NB4 (cell line): ENCODE measurements at regions not wholly inside any gene's neighbourhood (a gene's known extent, or its start where the extent isn't known, plus 50 kb on each side); places are given as distances from the start of the nearest gene placed in this dataset.

Experiments used
- POLR2A ChIP-seq: IDR thresholded peaks from 2 replicates; pipeline ENCODE4 v1.6.1; 2011; ENCODE audit warnings: mild to moderate bottlenecking; ENCODE audit not compliant: insufficient read length; ENCODE audit errors: extremely low read depth
- TF ChIP-seq, protein P1 (sequence below): IDR thresholded peaks from one replicate; pipeline ENCODE4 v1.5.1; 2012; ENCODE audit warnings: low read depth, low read length

DNA sequence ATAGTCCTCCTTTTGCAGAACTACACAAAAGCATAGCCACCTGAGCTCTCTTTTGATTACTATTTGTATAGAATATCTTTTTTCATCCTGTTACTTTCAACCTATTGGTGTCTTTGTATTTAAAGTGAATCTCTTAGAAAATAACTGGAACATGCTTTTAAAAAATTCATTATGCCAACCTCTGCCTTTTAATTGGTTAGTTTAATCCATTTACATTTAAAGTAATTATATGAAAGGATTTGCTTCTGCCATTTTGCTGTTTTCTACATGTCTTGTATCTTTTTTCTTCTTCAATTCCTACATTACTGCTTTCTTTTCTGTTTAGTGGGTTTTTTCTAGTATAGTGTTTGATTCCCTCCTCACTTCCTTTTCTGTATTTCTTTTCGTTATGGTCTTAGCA lies 407.5 kb upstream of the ZEB2 start:
- TF ChIP-seq POLR2A, result no peak
- TF ChIP-seq, protein P1, sequence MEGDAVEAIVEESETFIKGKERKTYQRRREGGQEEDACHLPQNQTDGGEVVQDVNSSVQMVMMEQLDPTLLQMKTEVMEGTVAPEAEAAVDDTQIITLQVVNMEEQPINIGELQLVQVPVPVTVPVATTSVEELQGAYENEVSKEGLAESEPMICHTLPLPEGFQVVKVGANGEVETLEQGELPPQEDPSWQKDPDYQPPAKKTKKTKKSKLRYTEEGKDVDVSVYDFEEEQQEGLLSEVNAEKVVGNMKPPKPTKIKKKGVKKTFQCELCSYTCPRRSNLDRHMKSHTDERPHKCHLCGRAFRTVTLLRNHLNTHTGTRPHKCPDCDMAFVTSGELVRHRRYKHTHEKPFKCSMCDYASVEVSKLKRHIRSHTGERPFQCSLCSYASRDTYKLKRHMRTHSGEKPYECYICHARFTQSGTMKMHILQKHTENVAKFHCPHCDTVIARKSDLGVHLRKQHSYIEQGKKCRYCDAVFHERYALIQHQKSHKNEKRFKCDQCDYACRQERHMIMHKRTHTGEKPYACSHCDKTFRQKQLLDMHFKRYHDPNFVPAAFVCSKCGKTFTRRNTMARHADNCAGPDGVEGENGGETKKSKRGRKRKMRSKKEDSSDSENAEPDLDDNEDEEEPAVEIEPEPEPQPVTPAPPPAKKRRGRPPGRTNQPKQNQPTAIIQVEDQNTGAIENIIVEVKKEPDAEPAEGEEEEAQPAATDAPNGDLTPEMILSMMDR, result no peak
